GM21717 (cell line): ENCODE measurements at regions not wholly inside any gene's neighbourhood (a gene's known extent, or its start where the extent isn't known, plus 50 kb on each side); places are given as distances from the start of the nearest gene placed in this dataset.

Source experiments
- ATAC-seq: cut with Tn5 transposase; IDR thresholded peaks from one replicate; pipeline ENCODE4 v1.9.1; 2021; ENCODE audit warnings: mild to moderate bottlenecking, moderate library complexity; ENCODE audit not compliant: unreplicated experiment

DNA sequence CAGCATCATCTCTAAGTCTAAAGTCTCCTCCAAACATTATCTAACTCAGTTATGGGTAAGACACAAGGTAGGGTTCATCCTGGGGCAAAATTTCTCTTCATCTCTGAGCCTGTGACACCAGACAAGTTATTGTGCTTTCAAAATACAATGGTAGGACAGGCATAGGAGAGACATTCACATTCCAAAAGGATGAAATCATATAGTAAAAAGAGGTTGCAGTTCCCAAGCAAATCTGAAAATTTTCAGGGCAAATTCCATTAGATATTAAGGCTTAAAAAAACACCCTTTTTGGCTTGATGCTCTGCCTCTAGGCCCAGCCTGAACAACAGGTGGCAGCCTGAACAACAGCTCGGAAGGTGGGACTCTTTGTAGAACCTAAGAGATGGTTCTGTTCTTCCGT lies 448.3 kb upstream of the SLIT2 start:
- ATAC-seq, result no peak

- no peak for ATAC-seq
Observed at GRCh38 chr4:19793831-19794230, 457.9 kb upstream of the SLIT2 start.

DNA sequence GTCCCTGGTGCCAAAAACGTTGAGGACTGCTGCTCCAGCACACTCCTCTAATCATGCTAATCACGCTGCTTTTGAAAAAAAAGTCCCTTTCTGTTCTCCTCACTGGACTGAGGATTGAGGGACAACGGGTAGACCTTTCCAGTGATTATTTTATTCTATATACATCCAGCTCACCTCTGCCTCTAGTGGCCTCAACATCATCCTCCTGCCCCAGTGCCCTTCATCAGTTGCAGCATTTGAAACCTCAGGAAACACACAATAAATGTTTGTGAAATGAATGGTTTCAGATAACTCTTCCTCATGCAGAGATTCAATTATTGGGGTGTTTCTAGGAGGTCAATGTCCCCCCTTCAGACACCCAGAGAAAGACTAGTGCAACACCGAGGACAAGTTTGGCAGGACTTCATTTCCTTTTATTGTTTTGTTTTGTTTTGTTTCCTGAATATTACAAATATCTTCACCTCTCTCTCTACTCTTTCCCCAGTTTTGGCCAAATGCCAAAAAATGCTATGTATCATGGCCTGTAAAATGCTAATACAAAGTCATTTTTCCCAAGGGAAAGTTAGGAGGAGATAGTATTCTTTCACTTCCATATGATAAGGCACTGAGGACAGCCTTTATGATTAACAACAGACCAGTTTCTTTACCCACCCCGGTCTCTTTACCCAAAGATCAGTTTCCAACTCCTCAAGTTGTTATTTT lies 460.1 kb upstream of the SLIT2 start:
- ATAC-seq, result no peak

- no peak for ATAC-seq
Observed at GRCh38 chr4:19786616-19787015, 465.1 kb upstream of the SLIT2 start.

- no peak for ATAC-seq
Observed at GRCh38 chr4:19783667-19784223, 468.0 kb upstream of the SLIT2 start.

GRCh38 chr4:19780871-19781270 lies 470.8 kb upstream of the SLIT2 start:
- no peak for ATAC-seq

DNA sequence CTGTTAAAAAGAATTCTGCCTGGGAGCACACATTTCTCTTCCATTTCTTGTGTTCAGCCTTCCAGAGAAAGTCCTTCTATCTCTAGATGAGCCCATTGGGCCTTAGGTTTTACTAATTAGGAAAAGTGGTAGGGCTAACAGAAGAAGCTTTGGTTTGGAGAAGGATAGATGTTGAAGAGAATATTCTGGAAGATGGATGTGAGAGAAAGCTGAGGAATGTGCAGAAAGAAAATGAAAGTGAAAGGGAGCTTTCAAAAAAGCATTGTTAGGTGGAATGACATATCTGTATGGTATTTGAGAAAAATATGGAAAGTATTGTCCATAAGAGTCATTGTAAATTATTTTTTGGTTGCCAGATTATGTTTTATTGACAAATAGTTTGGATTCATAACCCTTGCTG lies 474.8 kb upstream of the SLIT2 start:
- no peak for ATAC-seq

- ATAC-seq, result no peak
Observed at GRCh38 chr4:19776021-19776459, 475.7 kb upstream of the SLIT2 start.

- ATAC-seq, result no peak
Observed at GRCh38 chr4:19774690-19775256, 476.9 kb upstream of the SLIT2 start.

GRCh38 chr4:19772581-19772980 lies 479.1 kb upstream of the SLIT2 start:
- no peak for ATAC-seq

DNA sequence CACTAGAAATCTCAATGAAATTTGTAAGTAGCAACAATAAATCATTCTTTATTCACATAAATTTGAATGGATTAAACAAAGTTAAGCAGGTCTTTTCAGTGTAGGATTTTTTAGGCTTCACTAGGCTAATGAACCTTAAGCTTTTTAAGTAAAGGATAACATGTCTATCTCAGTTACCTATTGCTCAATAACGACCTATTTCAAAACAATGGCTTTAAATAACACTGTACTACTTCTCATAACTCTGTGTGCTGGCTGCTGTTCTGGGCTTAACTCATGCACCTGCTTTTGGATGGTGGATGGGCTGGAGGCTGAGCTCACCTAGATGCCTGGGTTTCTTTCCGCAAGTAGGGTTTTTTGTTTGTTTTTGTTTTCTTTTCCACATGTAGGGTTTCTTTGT lies 495.0 kb upstream of the SLIT2 start:
- ATAC-seq, result no peak

DNA sequence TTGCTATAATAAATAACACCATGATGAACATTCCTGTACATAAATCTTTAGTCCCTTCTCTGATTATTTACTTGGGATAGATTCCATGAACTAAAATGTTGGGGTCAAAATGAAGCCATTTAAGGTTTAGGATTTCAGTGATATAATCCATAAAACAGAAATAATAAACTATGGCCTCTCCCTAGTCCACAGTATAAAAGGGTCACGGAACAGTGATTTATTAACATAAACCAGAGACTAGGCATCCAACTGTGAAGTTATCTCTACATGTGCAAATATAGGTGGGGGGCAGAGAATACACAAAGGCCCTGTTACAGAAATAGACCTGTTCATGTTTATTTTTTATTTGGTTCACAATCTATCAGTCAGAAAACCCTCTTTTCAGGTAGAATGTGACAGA lies 499.1 kb upstream of the SLIT2 start:
- no peak for ATAC-seq

- no peak for ATAC-seq
Observed at GRCh38 chr4:19748519-19749479, 502.9 kb upstream of the SLIT2 start.

GRCh38 chr4:19746377-19746776 lies 505.3 kb upstream of the SLIT2 start:
- ATAC-seq, result no peak

DNA sequence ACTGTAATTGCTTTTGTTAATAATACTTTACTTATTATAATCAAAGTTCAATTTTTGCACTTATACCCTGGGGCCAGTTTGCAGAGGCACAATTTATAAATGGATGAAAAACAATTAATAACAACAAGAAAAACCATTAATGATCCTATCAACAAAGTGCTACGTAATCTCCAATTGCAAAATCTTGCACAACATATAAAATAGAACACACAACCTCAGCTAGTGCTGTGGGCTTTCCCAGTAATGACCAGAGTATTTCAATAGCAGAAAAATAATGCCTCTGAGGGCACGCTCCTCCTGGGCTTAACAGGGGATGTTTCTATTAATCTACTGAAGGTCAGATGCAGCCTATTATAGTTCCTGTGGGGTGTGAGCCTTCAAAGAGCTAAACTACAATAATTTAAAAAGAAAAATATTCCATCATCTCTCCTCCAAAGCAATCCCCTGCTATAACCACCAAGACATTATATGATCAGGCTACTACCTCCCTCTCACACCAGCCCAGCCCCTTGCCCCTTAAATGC lies 508.5 kb upstream of the SLIT2 start:
- no peak for ATAC-seq

DNA sequence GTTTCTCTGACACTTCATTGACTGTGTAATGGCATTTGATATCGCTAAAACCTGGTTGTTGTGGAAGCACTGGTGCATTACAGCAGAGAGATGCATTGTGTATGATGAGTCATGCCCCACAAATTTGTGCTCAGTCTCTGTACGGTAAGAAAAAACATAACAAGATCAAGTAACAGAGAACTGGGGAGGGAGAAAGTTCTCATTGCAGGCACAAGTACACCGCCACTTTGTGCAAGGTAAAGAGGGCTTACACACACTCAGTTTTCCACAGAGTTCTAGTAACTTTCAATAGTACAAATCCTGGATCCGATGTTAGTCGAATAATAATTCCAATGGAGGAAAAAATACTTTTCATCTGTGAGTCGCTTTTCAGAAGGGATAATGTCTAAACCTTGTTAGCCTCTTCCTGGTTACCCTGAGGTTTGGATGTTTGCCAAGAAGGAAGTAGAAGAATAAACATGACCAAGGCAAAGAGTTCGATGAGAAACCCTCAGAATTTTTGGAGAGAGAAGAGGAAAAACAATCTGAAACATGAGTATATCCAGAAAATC lies 512.5 kb upstream of the SLIT2 start:
- ATAC-seq, result no peak

DNA sequence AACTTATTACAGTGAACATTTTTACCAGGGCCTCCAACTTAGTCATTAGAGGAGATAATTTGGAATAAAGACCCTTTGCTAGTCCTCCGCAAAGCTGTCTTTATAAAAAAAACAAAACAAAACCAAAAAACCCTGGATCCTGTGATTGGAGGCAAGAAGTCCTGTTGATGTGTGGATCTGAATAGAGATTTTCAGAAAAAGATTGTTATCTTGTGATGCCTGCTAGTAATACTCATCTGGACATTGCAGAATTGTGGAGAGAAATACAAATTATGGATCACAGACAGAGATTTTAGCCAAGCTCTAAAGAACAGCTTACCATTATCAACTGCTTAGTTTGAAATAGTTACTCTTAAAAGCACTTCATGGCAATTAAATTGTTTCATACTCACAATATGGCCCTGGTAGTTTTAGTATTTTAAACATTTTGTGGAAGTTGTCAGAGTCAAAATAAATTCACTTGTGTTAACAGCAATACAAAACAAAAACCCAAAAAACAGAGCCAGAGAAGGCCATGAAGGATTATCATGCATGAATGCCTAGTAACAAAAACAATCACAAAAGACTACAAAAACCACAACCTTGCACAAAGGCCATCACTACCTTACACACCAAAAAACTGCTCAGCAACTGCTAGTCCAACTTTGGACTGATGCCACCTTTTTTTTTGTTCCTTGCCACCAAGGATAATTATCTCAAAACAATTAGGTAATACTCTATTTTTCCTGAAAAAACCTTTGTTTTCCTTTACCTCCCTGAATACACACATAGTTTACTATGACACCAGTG lies 514.5 kb upstream of the SLIT2 start:
- no peak for ATAC-seq

GRCh38 chr4:19735012-19735411 lies 516.7 kb upstream of the SLIT2 start:
- ATAC-seq, result no peak

GRCh38 chr4:19729886-19730651 lies 521.6 kb upstream of the SLIT2 start:
- no peak for ATAC-seq
